A549 (cell line): ENCODE measurements at regions not wholly inside any gene's neighbourhood (a gene's known extent, or its start where the extent isn't known, plus 50 kb on each side); places are given as distances from the start of the nearest gene placed in this dataset.

Experiments used
- ATAC-seq, 2 experiments: fragments of 200-7000 bp in 1 of 2; fragments of >200 bp in 1 of 2; cut with Nextera tagmentation in 1 of 2; cut with Tn5 transposase in 1 of 2; 3 replicates each; pipeline versions ENCODE4 v1.8.0 to v1.9.1; 2018 to 2020; ENCODE audit warnings: mild to moderate bottlenecking in 1 of 2, moderate library complexity in 1 of 2
- CTCF ChIA-PET: fragments of 300-600 bp; sonication (Branson Sonifier 250); formaldehyde crosslinking; extraction: SDS; loops from one replicate; lab custom pipeline; 2021; ENCODE audit warnings: antibody characterized with exemption, inconsistent platforms; lab: Yijun Ruan, JAX
- POLR2A ChIA-PET: fragments of 350-600 bp; formaldehyde crosslinking; extraction: SDS; loops from one replicate; lab custom pipeline; 2021; ENCODE audit warnings: antibody characterized with exemption, inconsistent platforms; lab: Yijun Ruan, JAX
- DNase-seq, 2 experiments: peaks; one replicate each; pipeline versions ENCODE4 v3.0.0 to v3.0.0-alpha.2; 2011 to 2016; ENCODE audit warnings: low read depth in 1 of 2, low spot score in 1 of 2
- FAIRE-seq: peaks from 2 replicates; lab custom pipeline; 2011; peaks lifted over from hg19 to GRCh38; lab: Jason Lieb, UNC
- H3K27ac ChIP-seq, 2 experiments: fragments of >200 bp; sonication (Bioruptor Twin); formaldehyde crosslinking; 3 replicates each; pipeline ENCODE4 v1.5.1; 2016 to 2017
- H3K4me1 ChIP-seq: fragments of >200 bp; sonication (Bioruptor Twin); formaldehyde crosslinking; 3 replicates; pipeline ENCODE4 v1.6.1; 2016
- H3K4me2 ChIP-seq: fragments of >200 bp; sonication (Bioruptor Twin); formaldehyde crosslinking; 3 replicates; pipeline ENCODE4 v1.6.1; 2016
- H3K4me3 ChIP-seq: fragments of >200 bp; sonication (Bioruptor Twin); formaldehyde crosslinking; 3 replicates; pipeline ENCODE4 v1.5.1; 2016
- H3K9me3 ChIP-seq: fragments of >200 bp; sonication (Bioruptor Twin); formaldehyde crosslinking; 3 replicates; pipeline ENCODE4 v1.6.1; 2016
- ATOH8 ChIP-seq: fragments of 250-450 bp; sonication (Bioruptor Pico); IDR thresholded peaks from 2 replicates; pipeline ENCODE4 v1.5.0; 2020; ENCODE audit warnings: low read depth, mild to moderate bottlenecking, moderate library complexity
- BHLHE40 ChIP-seq: IDR thresholded peaks from 2 replicates; pipeline ENCODE4 v1.6.1; 2012; ENCODE audit warnings: low read depth, low read length, inconsistent platforms
- CBX8 ChIP-seq: fragments of 200-600 bp; sonication (generic); IDR thresholded peaks from 2 replicates; pipeline ENCODE4 v1.6.1; 2016
- CEBPB ChIP-seq, 2 experiments: fragments of >200 bp in 1 of 2; sonication (Bioruptor Twin) in 1 of 2; formaldehyde crosslinking in 1 of 2; IDR thresholded peaks; 2 replicates each; pipeline ENCODE4 v1.6.1; 2012 to 2016
- CHD2 ChIP-seq: fragments of 150-350 bp; IDR thresholded peaks from 2 replicates; pipeline ENCODE4 v1.6.1; 2014; ENCODE audit warnings: low read length; ENCODE audit not compliant: partially characterized antibody
- CTCF ChIP-seq: fragments of >200 bp; sonication (Bioruptor Twin); formaldehyde crosslinking; IDR thresholded peaks from 3 replicates; pipeline ENCODE4 v1.5.1; 2016
- ESRRA ChIP-seq: fragments of 150-350 bp; IDR thresholded peaks from 2 replicates; pipeline ENCODE4 v1.6.1; 2014; ENCODE audit warnings: mild to moderate bottlenecking, low read length, borderline replicate concordance
- FOSL2 ChIP-seq, 2 experiments: fragments of 450-650 bp in 1 of 2; fragments of >200 bp in 1 of 2; sonication (Bioruptor Twin) in 1 of 2; formaldehyde crosslinking; IDR thresholded peaks; 2 replicates each; pipeline versions ENCODE4 v1.5.0 to v1.6.1; 2016 to 2020; ENCODE audit warnings: mild to moderate bottlenecking in 1 of 2, moderate library complexity in 1 of 2
- FOXS1 ChIP-seq: fragments of 250-450 bp; sonication (Bioruptor Pico); IDR thresholded peaks from 2 replicates; pipeline ENCODE4 v1.5.0; 2020; ENCODE audit warnings: mild to moderate bottlenecking, moderate library complexity
- GATA3 ChIP-seq: IDR thresholded peaks from 2 replicates; pipeline ENCODE4 v1.6.1; 2012; ENCODE audit warnings: borderline replicate concordance
- HDAC2 ChIP-seq: fragments of 200-600 bp; sonication (generic); IDR thresholded peaks from 2 replicates; pipeline ENCODE4 v1.6.1; 2016
- HOXB13 ChIP-seq: fragments of 250-450 bp; sonication (Bioruptor Pico); IDR thresholded peaks from 2 replicates; pipeline ENCODE4 v1.5.0; 2020; ENCODE audit warnings: low read depth, mild to moderate bottlenecking, moderate library complexity
- JUNB ChIP-seq: fragments of >200 bp; sonication (Bioruptor Twin); formaldehyde crosslinking; IDR thresholded peaks from 2 replicates; pipeline ENCODE4 v1.6.1; 2016
- MAZ ChIP-seq: fragments of 150-350 bp; IDR thresholded peaks from 2 replicates; pipeline ENCODE4 v1.6.1; 2014; ENCODE audit warnings: antibody characterized with exemption, low read depth, low read length, borderline replicate concordance
- MYC ChIP-seq: IDR thresholded peaks from 2 replicates; pipeline ENCODE4 v1.6.1; 2012; ENCODE audit warnings: mild to moderate bottlenecking, inconsistent platforms, low read length, improper control_type of control experiment, borderline replicate concordance
- NFE2L2 ChIP-seq: fragments of 150-350 bp; conservative IDR thresholded peaks from 2 replicates; pipeline ENCODE4 v1.6.1; 2014; ENCODE audit warnings: low read length
- POLR2A ChIP-seq: IDR thresholded peaks from 2 replicates; pipeline ENCODE4 v1.6.1; 2012; ENCODE audit warnings: mild to moderate bottlenecking, low read length
- RAD21 ChIP-seq, 2 experiments: fragments of >200 bp in 1 of 2; sonication (Bioruptor Twin) in 1 of 2; formaldehyde crosslinking in 1 of 2; IDR thresholded peaks in 1 of 2; conservative IDR thresholded peaks in 1 of 2; 2 replicates in 1 of 2; 3 replicates in 1 of 2; pipeline ENCODE4 v1.6.1; 2012 to 2018; ENCODE audit warnings: inconsistent platforms in 1 of 2
- RCOR1 ChIP-seq: fragments of 150-350 bp; IDR thresholded peaks from 2 replicates; pipeline ENCODE4 v1.6.1; 2014; ENCODE audit warnings: antibody characterized with exemption, low read length, low read depth
- RFX5 ChIP-seq: fragments of 450-650 bp; IDR thresholded peaks from 2 replicates; pipeline ENCODE4 v1.7.1; 2014; ENCODE audit warnings: antibody characterized with exemption, mild to moderate bottlenecking, moderate library complexity
- TP53 ChIP-seq: fragments of 250-450 bp; sonication (Bioruptor Pico); IDR thresholded peaks from 2 replicates; pipeline ENCODE4 v1.5.0; 2021; ENCODE audit warnings: mild to moderate bottlenecking, moderate library complexity
- ZSCAN20 ChIP-seq: fragments of 250-450 bp; sonication (Bioruptor Pico); IDR thresholded peaks from 2 replicates; pipeline ENCODE4 v1.8.0; 2022; ENCODE audit warnings: mild to moderate bottlenecking, moderate library complexity
- WGBS: methylation state at CpG from one replicate; pipeline ENCODE4 v1.1.6; 2017; ENCODE audit errors: missing lambda C conversion rate; 5-methylcytosine and 5-hydroxymethylcytosine counted together
- TF ChIP-seq, protein P1 (sequence below): IDR thresholded peaks from 2 replicates; pipeline ENCODE4 v1.6.1; 2012; ENCODE audit warnings: low read depth, borderline replicate concordance
- TF ChIP-seq, protein P2 (sequence below): fragments of 250-450 bp; sonication (Bioruptor Pico); IDR thresholded peaks from 2 replicates; pipeline ENCODE4 v1.5.0; 2021; ENCODE audit warnings: mild to moderate bottlenecking, moderate library complexity, borderline replicate concordance
- TF ChIP-seq, protein P3 (sequence below): IDR thresholded peaks from 2 replicates; pipeline ENCODE4 v1.6.1; 2012
- TF ChIP-seq, protein P4 (sequence below): fragments of >200 bp; sonication (Bioruptor Twin); formaldehyde crosslinking; IDR thresholded peaks from 2 replicates; pipeline ENCODE4 v1.6.1; 2016

- 3% methylated on average over 2 of the region's 2 CpGs for WGBS
- ChIA-PET POLR2A (no interaction called here), CTCF (interaction anchor here (0.6 kb wide), 1 partner anchor 756 kb away, joined by 3 read pairs; no protein-coding TSS in a partner anchor)
- no peaks in the 10 kb centered on the region for H3K9me3 ChIP-seq
- H3K27ac ChIP-seq = no peak overlapping the region
- TF ChIP-seq MYC = no peak
- TF ChIP-seq GATA3 = no peak
- no peak for TF ChIP-seq ESRRA
- TF ChIP-seq FOXS1 (CRISPR knock-in tag) = no peak
- TF ChIP-seq, protein P1, sequence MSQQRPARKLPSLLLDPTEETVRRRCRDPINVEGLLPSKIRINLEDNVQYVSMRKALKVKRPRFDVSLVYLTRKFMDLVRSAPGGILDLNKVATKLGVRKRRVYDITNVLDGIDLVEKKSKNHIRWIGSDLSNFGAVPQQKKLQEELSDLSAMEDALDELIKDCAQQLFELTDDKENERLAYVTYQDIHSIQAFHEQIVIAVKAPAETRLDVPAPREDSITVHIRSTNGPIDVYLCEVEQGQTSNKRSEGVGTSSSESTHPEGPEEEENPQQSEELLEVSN = no peak
- no peak for TF ChIP-seq RFX5
- TF ChIP-seq CEBPB (IDR thresholded peaks at IDR 0.05) = no peak
- no peak for TF ChIP-seq POLR2A
- no peak for TF ChIP-seq FOSL2 (IDR thresholded peaks at IDR 0.05)
- TF ChIP-seq FOSL2 (CRISPR knock-in tag; IDR thresholded peaks at IDR 0.05) = no peak
- TF ChIP-seq NFE2L2 = no peak
- TF ChIP-seq ATOH8 (CRISPR knock-in tag) = no peak
- no peak for TF ChIP-seq ZSCAN20 (CRISPR knock-in tag)
- TF ChIP-seq HDAC2 = no peak
- no peak for DNase-seq
- no peak overlapping the region for H3K4me2 ChIP-seq
- H3K4me3 ChIP-seq = no peak overlapping the region
- no peaks in the 10 kb centered on the region for H3K4me1 ChIP-seq
- no peak for FAIRE-seq
- ATAC-seq = no peak
Observed at GRCh38 chr6:71651636-71652035, 234.7 kb upstream of the RIMS1 start.

GRCh38 chr6:71656121-71656520 is 230.2 kb upstream of the RIMS1 start:
- no peak overlapping the region for H3K4me2 ChIP-seq
- ChIA-PET CTCF (no interaction called here), POLR2A (no interaction called here)
- FAIRE-seq (no peak), DNase-seq (no peak), ATAC-seq (no peak)
- no peak overlapping the region for H3K4me3 ChIP-seq
- H3K9me3 ChIP-seq = no peaks in the 10 kb centered on the region
- no peak overlapping the region for H3K27ac ChIP-seq
- WGBS = 9% methylated on average over 1 of the region's 1 CpG
- TF ChIP-seq MAZ (no peak), NFE2L2 (no peak), HOXB13 (CRISPR knock-in tag) (no peak), RAD21 (conservative IDR thresholded peaks at IDR 0.05 in 1 of 2, IDR thresholded peaks at IDR 0.05 in 1 of 2) (no peak), MYC (no peak), TP53 (CRISPR knock-in tag) (no peak), CTCF (no peak)
- TF ChIP-seq, protein P2, sequence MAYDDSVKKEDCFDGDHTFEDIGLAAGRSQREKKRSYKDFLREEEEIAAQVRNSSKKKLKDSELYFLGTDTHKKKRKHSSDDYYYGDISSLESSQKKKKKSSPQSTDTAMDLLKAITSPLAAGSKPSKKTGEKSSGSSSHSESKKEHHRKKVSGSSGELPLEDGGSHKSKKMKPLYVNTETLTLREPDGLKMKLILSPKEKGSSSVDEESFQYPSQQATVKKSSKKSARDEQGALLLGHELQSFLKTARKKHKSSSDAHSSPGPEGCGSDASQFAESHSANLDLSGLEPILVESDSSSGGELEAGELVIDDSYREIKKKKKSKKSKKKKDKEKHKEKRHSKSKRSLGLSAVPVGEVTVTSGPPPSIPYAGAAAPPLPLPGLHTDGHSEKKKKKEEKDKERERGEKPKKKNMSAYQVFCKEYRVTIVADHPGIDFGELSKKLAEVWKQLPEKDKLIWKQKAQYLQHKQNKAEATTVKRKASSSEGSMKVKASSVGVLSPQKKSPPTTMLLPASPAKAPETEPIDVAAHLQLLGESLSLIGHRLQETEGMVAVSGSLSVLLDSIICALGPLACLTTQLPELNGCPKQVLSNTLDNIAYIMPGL (CRISPR knock-in tag) = no peak
- H3K4me1 ChIP-seq = no peaks in the 10 kb centered on the region

DNA sequence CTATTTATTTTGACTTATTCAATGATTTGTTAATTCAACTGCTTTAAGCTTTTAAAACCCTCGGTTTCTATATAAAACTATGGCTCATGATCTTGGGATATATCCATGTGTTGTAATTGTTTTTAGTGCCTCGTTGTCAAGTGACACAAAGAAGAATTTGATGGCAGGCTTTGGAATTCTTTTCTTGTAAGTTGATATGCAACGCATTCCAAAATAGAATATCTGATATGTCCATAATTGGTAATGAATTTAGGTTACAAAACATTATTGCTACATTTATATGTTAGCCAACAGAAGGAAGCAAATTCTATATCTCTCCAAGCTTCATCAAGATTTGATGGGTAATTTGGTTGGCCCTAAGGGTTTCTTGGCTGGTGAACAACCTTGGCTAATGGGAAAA is 220.4 kb upstream of the RIMS1 start:
- ChIA-PET POLR2A (no interaction called here), CTCF (no interaction called here)
- Histone ChIP-seq H3K4me3 (no peak overlapping the region), H3K4me2 (no peak overlapping the region), H3K9me3 (no peaks in the 10 kb centered on the region), H3K4me1 (no peaks in the 10 kb centered on the region), H3K27ac (no peak overlapping the region)
- ATAC-seq (no peak), DNase-seq (no peak), FAIRE-seq (no peak)
- WGBS = 8% methylated on average over 3 of the region's 3 CpGs
- TF ChIP-seq MAZ = no peak
- TF ChIP-seq BHLHE40 = no peak
- no peak for TF ChIP-seq JUNB
- TF ChIP-seq ESRRA = no peak
- no peak for TF ChIP-seq FOSL2 (IDR thresholded peaks at IDR 0.05)
- no peak for TF ChIP-seq FOSL2 (CRISPR knock-in tag; IDR thresholded peaks at IDR 0.05)
- TF ChIP-seq, protein P3, sequence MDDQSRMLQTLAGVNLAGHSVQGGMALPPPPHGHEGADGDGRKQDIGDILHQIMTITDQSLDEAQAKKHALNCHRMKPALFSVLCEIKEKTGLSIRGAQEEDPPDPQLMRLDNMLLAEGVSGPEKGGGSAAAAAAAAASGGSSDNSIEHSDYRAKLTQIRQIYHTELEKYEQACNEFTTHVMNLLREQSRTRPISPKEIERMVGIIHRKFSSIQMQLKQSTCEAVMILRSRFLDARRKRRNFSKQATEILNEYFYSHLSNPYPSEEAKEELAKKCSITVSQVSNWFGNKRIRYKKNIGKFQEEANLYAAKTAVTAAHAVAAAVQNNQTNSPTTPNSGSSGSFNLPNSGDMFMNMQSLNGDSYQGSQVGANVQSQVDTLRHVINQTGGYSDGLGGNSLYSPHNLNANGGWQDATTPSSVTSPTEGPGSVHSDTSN = no peak
- TF ChIP-seq CBX8 = no peak
- TF ChIP-seq, protein P2 (CRISPR knock-in tag) = no peak
- TF ChIP-seq, protein P4, sequence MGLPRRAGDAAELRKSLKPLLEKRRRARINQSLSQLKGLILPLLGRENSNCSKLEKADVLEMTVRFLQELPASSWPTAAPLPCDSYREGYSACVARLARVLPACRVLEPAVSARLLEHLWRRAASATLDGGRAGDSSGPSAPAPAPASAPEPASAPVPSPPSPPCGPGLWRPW = no peak
- no peak for TF ChIP-seq CHD2
- TF ChIP-seq RCOR1 = no peak
